BLaER1 treated with 17β-estradiol and CSF1 and Interleukin-3, amounts not matched to agents 10 nM and 100 nM (cell line): ENCODE measurements at regions not wholly inside any gene's neighbourhood (a gene's known extent, or its start where the extent isn't known, plus 50 kb on each side); places are given as distances from the start of the nearest gene placed in this dataset.
A peak's percentile ranks its signal among the peaks of the same experiment; 100 is the strongest.

Experiments used
- H3K27ac ChIP-seq, 11 experiments: shearing (Covaris generic); formaldehyde crosslinking; 2 replicates each; pipeline ENCODE4 v1.8.1; 2022
- H3K27me3 ChIP-seq, 11 experiments: shearing (Covaris generic); formaldehyde crosslinking; 2 replicates each; pipeline ENCODE4 v1.8.1; 2022
- H3K36me3 ChIP-seq, 11 experiments: shearing (Covaris generic); formaldehyde crosslinking; 2 replicates each; pipeline ENCODE4 v1.8.1; 2022
- H3K4me1 ChIP-seq, 10 experiments: shearing (Covaris generic); formaldehyde crosslinking; 2 replicates each; pipeline ENCODE4 v1.8.1; 2022
- H3K4me2 ChIP-seq, 11 experiments: shearing (Covaris generic); formaldehyde crosslinking; 2 replicates each; pipeline ENCODE4 v1.8.1; 2022
- H3K4me3 ChIP-seq, 10 experiments: shearing (Covaris generic); formaldehyde crosslinking; 2 replicates each; pipeline ENCODE4 v1.8.1; 2022
- H3K9ac ChIP-seq, 11 experiments: shearing (Covaris generic); formaldehyde crosslinking; 2 replicates each; pipeline ENCODE4 v1.8.1; 2022
- H3K9me3 ChIP-seq, 11 experiments: shearing (Covaris generic); formaldehyde crosslinking; replicated peaks in 1 of 11; 2 replicates each; pipeline ENCODE4 v1.8.1; 2022
- H4K20me1 ChIP-seq, 11 experiments: shearing (Covaris generic); formaldehyde crosslinking; 2 replicates each; pipeline ENCODE4 v1.8.1; 2022
- Cebpa-rat ChIP-seq, 11 experiments: shearing (Covaris generic); IDR thresholded peaks; 2 replicates each; pipeline ENCODE4 v1.8.1; 2022

DNA sequence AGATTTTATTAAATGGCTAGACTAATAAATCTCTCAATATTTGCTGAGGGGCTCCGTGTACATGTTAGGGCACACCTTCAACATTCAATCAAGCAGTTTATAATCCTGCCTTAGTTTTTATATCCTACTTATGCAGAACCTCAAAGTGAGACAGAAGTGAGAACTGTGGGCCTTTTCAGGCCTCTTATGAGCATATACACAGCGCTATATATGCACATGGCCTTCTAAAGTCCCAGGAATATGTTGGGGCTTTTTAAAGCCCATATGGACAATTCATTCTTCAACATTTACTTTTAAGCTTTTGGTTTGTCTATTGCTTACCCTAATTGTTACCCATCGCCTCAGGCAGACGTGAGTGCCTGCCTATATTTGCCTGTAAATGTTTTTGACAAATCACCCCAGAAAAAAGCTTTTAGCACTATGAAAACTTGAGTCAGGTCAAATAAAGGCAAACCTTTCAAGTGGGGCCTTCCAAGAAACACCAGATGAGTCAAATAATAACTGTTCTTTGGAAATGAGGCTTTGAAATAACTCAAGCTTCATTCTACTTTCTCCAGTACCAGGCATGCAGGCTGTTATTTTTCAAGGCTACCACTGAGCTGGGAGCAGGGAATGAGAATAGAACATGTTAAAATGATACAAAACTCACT is 58.2 kb downstream of the ESM1 start:
- Histone ChIP-seq H3K36me3 (no peaks in the 10 kb centered on the region), H3K27me3 (no peaks in the 10 kb centered on the region)
- no peak for TF ChIP-seq Cebpa-rat (IDR thresholded peaks at IDR 0.05)

DNA sequence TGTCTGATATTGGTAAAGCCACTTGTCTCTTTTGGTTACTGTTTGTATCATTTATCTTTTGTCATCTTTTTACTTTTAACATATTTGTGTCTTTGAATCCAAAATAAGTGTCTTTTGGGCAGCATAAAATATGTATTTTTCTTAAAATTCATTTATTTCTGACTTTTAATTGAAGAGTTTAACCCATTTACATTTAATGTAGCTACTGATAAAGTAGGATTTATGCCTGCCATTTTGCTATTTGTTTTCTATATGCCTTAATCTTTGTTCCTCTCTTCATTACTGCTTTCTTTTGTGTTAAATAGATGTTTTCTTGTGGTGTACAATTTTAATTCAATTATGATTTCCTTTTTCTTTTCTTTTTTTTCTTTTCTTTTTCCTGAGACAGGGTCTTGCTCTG is 60.9 kb downstream of the ESM1 start:
- Histone ChIP-seq H3K36me3 (no peaks in the 10 kb centered on the region), H3K9me3 (peaks cover 35 to 89% (median 57%) of the 10 kb centered on the region in 11 experiments), H3K9ac (no peak overlapping the region), H3K4me3 (no peak overlapping the region), H3K27ac (no peak overlapping the region), H4K20me1 (no peaks in the 10 kb centered on the region), H3K27me3 (no peaks in the 10 kb centered on the region), H3K4me1 (peaks cover 0 to 9% (median 4%) of the 10 kb centered on the region in 10 experiments; a peak in 7 of 20 replicates), H3K4me2 (no peak overlapping the region)
- no peak for TF ChIP-seq Cebpa-rat (IDR thresholded peaks at IDR 0.05)

More for the DNA sequence above, 58.2 kb downstream of the ESM1 start:
- Histone ChIP-seq H3K4me1 (peaks cover 0 to 9% (median 4%) of the 10 kb centered on the region in 10 experiments; a peak in 7 of 20 replicates), H3K9ac (no peak overlapping the region), H3K4me3 (no peak overlapping the region), H3K4me2 (no peak overlapping the region), H4K20me1 (no peaks in the 10 kb centered on the region), H3K9me3 (peaks cover 30 to 88% (median 63%) of the 10 kb centered on the region in 11 experiments), H3K27ac (no peak overlapping the region)

DNA sequence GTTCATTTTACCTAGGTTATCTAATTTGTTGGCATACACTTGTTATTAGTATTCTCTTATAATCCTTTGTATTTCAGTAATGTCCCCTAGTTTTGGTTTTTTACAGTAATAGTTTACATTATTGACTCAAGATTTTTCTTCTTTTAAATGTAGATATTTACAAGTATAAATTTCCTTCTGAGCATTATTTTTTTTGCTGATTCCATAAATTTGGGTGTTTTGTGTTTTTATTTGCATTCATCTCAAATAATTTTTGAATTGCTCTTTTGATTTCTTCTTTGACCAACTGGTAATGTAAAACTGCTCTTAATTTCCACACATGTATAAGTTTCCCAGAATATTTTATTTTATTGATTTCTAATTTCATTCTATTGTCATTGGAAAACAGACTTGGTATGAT is 68.1 kb downstream of the ESM1 start:
- no peak overlapping the region for H3K27ac ChIP-seq
- H3K9me3 ChIP-seq = peaks cover 7 to 48% (median 24%) of the 10 kb centered on the region in 11 experiments; a peak in 21 of 22 replicates
- H3K4me1 ChIP-seq = 0 out of 20 replicates have a peak, but pooled peaks cover 0 to 2% (median 0%) of the 10 kb centered on the region in 10 experiments
- H3K4me3 ChIP-seq = no peak overlapping the region
- H3K36me3 ChIP-seq = no peaks in the 10 kb centered on the region
- no peaks in the 10 kb centered on the region for H4K20me1 ChIP-seq
- H3K27me3 ChIP-seq = no peaks in the 10 kb centered on the region
- no peak for TF ChIP-seq Cebpa-rat (IDR thresholded peaks at IDR 0.05)
- no peak overlapping the region for H3K9ac ChIP-seq
- H3K4me2 ChIP-seq = no peak overlapping the region

DNA sequence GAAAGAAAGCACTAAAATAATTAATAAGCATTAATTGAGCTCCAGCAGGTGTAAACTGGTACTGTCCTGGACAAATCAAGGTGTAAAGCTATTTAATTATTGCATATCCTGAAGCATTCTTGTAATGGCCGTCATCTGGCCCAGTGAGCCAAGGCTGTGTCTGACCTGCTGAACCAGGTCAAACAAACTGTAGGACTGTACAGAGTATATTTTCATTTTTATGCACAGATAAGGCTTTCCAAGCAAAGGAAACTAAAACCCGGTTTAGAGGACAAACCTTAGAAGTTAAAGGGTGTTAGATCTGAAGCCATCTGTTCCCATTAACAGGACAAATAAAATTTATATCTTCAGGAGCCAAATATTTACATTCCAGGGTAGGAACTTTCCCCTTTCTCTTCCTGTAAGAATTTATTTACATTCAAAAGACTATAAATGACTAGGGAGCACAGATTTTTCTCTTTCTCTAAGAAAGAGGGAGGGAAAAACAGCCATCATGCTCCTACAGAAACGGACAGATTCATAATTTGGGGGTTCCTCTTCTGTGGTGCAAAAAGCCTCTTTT is 69.8 kb downstream of the ESM1 start:
- peaks cover 0 to 20% (median 11%) of the 10 kb centered on the region in 10 experiments; a peak in 15 of 20 replicates for H3K4me1 ChIP-seq
- H3K9ac ChIP-seq = no peak overlapping the region
- no peaks in the 10 kb centered on the region for H3K36me3 ChIP-seq
- H4K20me1 ChIP-seq = no peaks in the 10 kb centered on the region
- no peak overlapping the region for H3K27ac ChIP-seq
- H3K27me3 ChIP-seq = no peaks in the 10 kb centered on the region
- no peak overlapping the region for H3K4me3 ChIP-seq
- H3K4me2 ChIP-seq = no peak overlapping the region
- peaks cover 4 to 34% (median 17%) of the 10 kb centered on the region in 11 experiments; a peak in 20 of 22 replicates for H3K9me3 ChIP-seq
- no peak for TF ChIP-seq Cebpa-rat (IDR thresholded peaks at IDR 0.05)

DNA sequence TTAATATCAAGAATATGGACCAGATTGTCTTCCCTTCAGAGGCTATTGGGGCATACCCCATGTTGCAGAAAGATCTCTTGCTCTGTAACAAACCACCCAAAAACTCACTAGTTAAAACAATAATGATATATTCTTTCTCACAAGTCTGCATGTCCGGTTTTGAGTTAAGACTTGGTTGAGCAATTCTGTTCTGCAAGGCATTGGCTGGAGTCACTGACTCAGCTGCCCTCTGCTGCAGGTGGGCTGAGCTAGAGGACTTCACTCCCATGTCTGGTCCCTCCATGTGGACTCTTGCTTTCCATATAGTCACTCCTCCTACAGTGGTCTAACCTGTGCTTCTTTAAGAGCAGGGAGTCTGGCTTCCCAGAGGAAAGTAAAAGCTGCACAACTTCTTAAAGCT is 73.4 kb downstream of the ESM1 start:
- no peak for TF ChIP-seq Cebpa-rat (IDR thresholded peaks at IDR 0.05)
- no peaks in the 10 kb centered on the region for H3K27me3 ChIP-seq
- peaks cover 0 to 14% (median 0%) of the 10 kb centered on the region in 11 experiments; a peak in 5 of 22 replicates for H3K9me3 ChIP-seq
- H3K36me3 ChIP-seq = no peaks in the 10 kb centered on the region
- no peak overlapping the region for H3K27ac ChIP-seq
- H3K4me1 ChIP-seq = peaks cover 0 to 52% (median 21%) of the 10 kb centered on the region in 10 experiments; a peak in 15 of 20 replicates
- H3K4me2 ChIP-seq = peak overlapping the region in 4 of 11 experiments; percentile 59 to 78 (median 75); a peak in 7 of 22 replicates
- H4K20me1 ChIP-seq = no peaks in the 10 kb centered on the region
- H3K4me3 ChIP-seq = no peak overlapping the region
- H3K9ac ChIP-seq = no peak overlapping the region

DNA sequence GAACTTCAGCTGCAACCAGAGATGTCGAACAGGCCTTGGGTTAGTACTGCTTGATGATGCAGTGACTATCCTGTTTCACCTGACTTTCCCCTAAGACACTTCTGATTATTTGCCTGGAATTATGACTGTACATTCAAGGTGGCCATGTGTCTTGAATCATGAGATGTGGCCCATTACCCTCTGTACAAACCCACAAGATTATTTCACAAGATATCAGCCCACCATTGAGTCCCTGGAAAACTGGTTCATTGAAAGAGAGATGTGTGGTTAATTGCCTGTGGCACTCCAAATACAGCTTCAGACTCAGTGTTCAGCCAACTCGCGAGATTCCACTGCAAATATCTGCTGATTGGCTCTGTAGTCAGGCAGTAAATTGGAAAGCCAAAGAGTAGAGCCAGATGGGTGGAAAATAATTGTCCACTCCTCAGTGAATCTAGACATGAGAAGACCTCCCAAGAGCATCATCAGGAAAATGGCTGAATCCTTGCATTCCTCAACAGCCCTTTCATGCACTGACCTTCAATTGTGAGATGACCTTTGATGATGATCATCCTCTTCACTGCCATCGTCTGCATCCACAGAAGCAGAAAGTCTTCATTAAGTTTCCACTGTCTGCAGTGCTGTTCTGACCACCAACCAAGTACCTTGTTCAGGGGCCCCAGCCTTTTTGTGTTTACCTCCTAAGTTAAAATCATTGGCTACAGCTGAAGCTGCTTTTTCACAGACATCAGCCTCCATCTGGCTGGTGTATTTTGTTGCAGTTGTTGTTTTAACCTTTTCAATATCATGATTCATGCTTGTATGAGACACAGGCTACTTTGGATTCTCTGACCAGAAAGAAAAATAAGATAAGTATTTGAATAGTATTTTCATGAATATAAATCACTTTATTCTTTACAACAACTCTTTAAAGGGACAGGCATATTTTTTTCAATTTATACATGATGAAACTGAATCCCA is 75.2 kb downstream of the ESM1 start:
- H3K36me3 ChIP-seq = no peaks in the 10 kb centered on the region
- peaks cover 0 to 69% (median 30%) of the 10 kb centered on the region in 10 experiments; a peak in 15 of 20 replicates for H3K4me1 ChIP-seq
- H3K9me3 ChIP-seq = peaks cover 0 to 14% (median 0%) of the 10 kb centered on the region in 11 experiments; a peak in 5 of 22 replicates
- H3K4me2 ChIP-seq = peak overlapping the region in 2 of 11 experiments; percentile 59 to 74; a peak in 4 of 22 replicates
- no peak overlapping the region for H3K9ac ChIP-seq
- no peak overlapping the region for H3K27ac ChIP-seq
- no peak overlapping the region for H3K4me3 ChIP-seq
- H4K20me1 ChIP-seq = no peaks in the 10 kb centered on the region
- H3K27me3 ChIP-seq = no peaks in the 10 kb centered on the region
- TF ChIP-seq Cebpa-rat (IDR thresholded peaks at IDR 0.05) = no peak

DNA sequence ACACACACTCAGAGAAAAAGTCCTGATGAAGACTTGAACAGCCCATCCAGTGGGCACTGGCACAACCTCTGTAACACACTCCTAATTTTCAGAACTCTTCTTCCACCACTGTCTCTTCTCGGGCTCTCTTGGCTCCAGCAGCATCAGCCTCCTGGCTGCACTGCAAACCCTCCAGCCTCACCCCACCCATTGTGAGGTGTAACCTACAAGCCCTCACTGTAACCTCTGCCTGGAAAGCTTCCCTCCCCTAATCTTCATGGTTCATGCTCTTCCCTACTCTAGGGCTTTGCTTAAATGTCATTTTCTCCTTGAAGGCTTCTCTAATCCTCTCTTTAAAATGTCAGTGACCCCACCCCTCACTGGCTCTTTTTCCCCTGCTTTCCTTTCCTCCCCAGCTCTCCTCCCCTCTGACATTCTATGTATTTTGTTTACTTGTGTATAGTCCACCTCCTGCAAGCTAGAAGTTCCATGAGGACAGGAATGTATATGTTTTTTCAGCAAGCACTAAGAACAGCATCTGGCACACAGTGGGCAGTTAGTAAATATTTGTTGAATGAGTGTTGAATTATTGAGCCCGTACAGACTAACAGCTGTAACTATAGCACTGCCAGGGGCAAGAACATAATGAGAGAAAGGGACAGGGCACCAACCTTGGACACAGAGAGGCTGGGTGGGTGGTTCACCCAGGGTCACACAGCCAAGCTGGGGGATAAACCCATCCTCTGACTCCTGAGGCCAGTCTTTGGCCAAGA is 76.4 kb downstream of the ESM1 start:
- TF ChIP-seq Cebpa-rat (IDR thresholded peaks at IDR 0.05) = no peak
- Histone ChIP-seq H3K27ac (0 out of 22 replicates have a peak overlapping the region, but pooled peaks of 1 of the 11 experiments have one; percentile 15), H3K4me3 (no peak overlapping the region), H4K20me1 (no peaks in the 10 kb centered on the region), H3K4me2 (peak overlapping the region in 5 of 11 experiments; percentile 17 to 46 (median 29); a peak in 9 of 22 replicates), H3K36me3 (no peaks in the 10 kb centered on the region), H3K27me3 (no peaks in the 10 kb centered on the region), H3K9ac (no peak overlapping the region), H3K4me1 (peaks cover 0 to 82% (median 40%) of the 10 kb centered on the region in 10 experiments; a peak in 17 of 20 replicates), H3K9me3 (peaks cover 0 to 14% (median 0%) of the 10 kb centered on the region in 11 experiments; a peak in 5 of 22 replicates)

DNA sequence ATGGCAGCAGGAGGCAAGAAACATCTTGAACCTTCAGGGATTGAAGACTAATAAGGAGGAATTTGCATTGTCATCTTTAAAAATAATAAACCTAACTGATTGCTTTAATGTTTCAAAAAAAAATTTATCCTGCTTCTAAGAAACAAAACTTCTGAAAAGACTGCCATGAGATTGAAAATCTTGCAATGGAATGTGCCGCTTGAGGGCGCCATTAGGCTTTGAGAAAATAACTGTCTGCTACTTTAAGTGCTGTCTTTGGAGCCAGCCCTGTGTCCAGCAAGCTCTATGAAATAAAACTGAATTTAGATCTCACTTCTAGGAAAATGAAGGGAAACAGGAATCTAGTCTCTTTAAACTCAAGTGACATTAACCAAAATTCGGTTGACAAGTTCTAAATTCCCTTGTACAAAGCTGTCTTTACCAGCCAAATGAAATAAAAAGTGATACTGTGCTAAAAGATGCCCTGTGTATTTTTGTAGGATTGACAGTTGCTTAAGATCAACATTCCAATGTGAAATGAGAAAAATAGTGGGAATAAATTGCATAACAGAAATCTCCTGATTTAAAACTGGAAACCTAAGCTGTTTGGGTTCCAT is 79.4 kb downstream of the ESM1 start:
- H3K4me2 ChIP-seq = peak overlapping the region in 6 of 11 experiments; percentile 15 to 87 (median 80); a peak in 10 of 22 replicates
- H3K9me3 ChIP-seq = no peaks in the 10 kb centered on the region
- 0 out of 22 replicates have a peak, but pooled peaks cover 0 to 6% (median 0%) of the 10 kb centered on the region in 11 experiments for H3K27me3 ChIP-seq
- H3K27ac ChIP-seq = peak overlapping the region in 1 of 11 experiments; percentile 14; a peak in 1 of 22 replicates
- peaks cover 29 to 97% (median 58%) of the 10 kb centered on the region in 10 experiments for H3K4me1 ChIP-seq
- no peak overlapping the region for H3K9ac ChIP-seq
- no peaks in the 10 kb centered on the region for H3K36me3 ChIP-seq
- H4K20me1 ChIP-seq = no peaks in the 10 kb centered on the region
- TF ChIP-seq Cebpa-rat (IDR thresholded peaks at IDR 0.05) = no peak
- H3K4me3 ChIP-seq = no peak overlapping the region
